DND-41 (cell line): ENCODE measurements at regions not wholly inside any gene's neighbourhood (a gene's known extent, or its start where the extent isn't known, plus 50 kb on each side); places are given as distances from the start of the nearest gene placed in this dataset.

ENCODE experiments used
- CTCF ChIP-seq: IDR thresholded peaks from 2 replicates; pipeline ENCODE4 v1.5.1; 2012; ENCODE audit warnings: borderline replicate concordance, low read length, moderate library complexity, mild to moderate bottlenecking; ENCODE audit not compliant: poor library complexity, severe bottlenecking; ENCODE audit errors: extremely low read depth
- EZH2 ChIP-seq: IDR thresholded peaks from 3 replicates; pipeline ENCODE4 v1.6.1; 2012; ENCODE audit warnings: borderline replicate concordance, low read depth, mild to moderate bottlenecking, moderate library complexity, low read length, inconsistent platforms; ENCODE audit not compliant: severe bottlenecking

GRCh38 chr18:73646772-73647171 lies 500.9 kb downstream of the FBXO15 start:
- no peak for TF ChIP-seq CTCF
- no peak for TF ChIP-seq EZH2
